NCI-H2081 (cell line): ENCODE measurements at regions not wholly inside any gene's neighbourhood (a gene's known extent, or its start where the extent isn't known, plus 50 kb on each side); places are given as distances from the start of the nearest gene placed in this dataset.
"Not testable (repeated sequence)": the region's sequence is repeated elsewhere in the genome, so short reads cannot be mapped to it uniquely, and the experiment has no call there.

Source experiments
- DNase-seq, 2 experiments: peaks; one replicate each; lab custom pipeline; 2025; lab: John Stamatoyannopoulos, UW

- no peak for DNase-seq
Measured at GRCh38 chr17:71436479-71436878, 684.3 kb upstream of the SOX9 start.

GRCh38 chr17:71437166-71437565 lies 683.7 kb upstream of the SOX9 start:
- DNase-seq: no peak

- DNase-seq: peak in 1 of 2 experiments; percentile 61
Measured at GRCh38 chr17:71438631-71439146, 682.1 kb upstream of the SOX9 start.

GRCh38 chr17:71440513-71440912 lies 680.3 kb upstream of the SOX9 start:
- no peak for DNase-seq

- DNase-seq: no peak
Measured at GRCh38 chr17:71441098-71441497, 679.7 kb upstream of the SOX9 start.

GRCh38 chr17:71444078-71444477 lies 676.7 kb upstream of the SOX9 start:
- DNase-seq: no peak

GRCh38 chr17:71446645-71447437 lies 674.0 kb upstream of the SOX9 start:
- no peak for DNase-seq

- no peak for DNase-seq
Measured at GRCh38 chr17:71447644-71448043, 673.2 kb upstream of the SOX9 start.

DNA sequence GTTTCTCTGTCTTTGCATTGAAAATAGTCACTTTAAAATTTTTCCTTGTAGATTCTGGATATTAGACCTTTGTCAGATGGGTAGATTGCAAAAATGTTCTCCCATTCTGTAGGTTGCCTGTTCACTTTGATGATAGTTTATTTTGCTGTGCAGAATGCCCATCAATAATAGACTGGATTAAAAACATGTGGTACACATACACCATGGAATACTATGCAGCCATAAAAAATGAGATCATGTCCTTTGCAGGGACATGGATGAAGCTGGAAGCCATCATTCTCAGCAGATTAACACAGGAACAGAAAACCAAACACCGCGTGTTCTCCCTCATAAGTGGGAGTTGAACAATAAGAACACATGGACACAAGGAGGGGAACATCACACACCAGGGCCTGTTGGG lies 670.2 kb upstream of the SOX9 start:
- not testable (repeated sequence) for DNase-seq

GRCh38 chr17:71453876-71454422 lies 666.9 kb upstream of the SOX9 start:
- DNase-seq: no peak

DNA sequence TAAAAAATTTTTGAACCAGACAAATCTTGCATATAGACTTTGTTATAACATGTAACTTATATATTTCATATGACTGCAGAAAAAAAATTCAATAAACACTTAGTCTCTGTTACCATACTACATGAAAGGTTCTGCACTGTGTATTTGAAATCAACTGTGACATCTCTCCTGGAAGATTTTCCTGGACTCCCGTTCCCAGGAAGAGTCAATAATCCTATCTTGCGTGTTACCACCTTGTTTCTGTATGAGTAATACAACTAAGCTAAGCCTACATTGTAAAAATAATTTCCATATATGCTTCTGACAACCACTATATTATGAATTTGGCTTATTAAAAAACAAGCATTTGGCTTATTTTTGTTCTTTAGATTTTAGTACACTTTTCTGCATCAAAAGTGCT lies 665.6 kb upstream of the SOX9 start:
- DNase-seq: no peak

DNA sequence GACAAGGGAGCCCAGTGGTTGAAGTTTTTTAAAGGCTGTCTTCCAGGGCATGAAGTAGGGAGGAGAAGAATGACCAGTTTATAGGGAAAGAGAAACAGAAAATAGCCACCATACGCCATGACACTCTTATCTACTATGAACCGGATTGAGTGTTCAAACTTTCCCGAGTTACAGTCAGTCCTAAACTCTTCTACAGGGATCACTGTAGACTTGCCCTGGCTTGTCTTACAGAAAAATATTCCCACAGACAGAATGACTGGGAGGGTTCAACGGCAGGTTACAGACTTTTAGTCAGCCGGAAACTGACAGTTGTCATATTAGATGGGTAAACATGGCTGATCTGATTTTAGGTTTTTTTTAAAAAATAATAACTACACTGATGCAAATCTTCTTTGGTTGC lies 662.5 kb upstream of the SOX9 start:
- no peak for DNase-seq

GRCh38 chr17:71460943-71461342 lies 659.9 kb upstream of the SOX9 start:
- peak in 1 of 2 experiments; percentile 22 for DNase-seq

GRCh38 chr17:71461498-71462169 lies 659.2 kb upstream of the SOX9 start:
- peak; percentile 34 to 87 for DNase-seq

DNA sequence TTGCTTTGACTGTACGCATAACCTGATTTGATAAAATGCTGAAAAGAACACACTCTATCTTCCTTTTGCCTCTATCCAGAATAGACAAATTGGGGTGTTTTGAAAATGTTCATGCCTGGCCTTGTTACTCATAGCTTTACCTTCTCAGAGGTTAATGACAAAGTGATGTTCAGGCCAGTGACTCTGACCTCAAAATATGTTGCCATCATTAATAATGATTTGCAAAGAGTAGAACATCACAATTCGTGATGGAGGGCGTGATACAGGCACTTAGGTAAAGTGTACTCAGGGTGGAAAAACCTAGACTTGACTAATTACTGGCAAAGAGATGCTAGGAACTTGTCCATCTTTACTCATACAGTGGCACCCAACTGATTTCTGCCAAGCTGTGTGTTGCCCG lies 656.6 kb upstream of the SOX9 start:
- no peak for DNase-seq

- DNase-seq: no peak
Measured at GRCh38 chr17:71464751-71465150, 656.1 kb upstream of the SOX9 start.

- DNase-seq: no peak
Measured at GRCh38 chr17:71467719-71468118, 653.1 kb upstream of the SOX9 start.

DNA sequence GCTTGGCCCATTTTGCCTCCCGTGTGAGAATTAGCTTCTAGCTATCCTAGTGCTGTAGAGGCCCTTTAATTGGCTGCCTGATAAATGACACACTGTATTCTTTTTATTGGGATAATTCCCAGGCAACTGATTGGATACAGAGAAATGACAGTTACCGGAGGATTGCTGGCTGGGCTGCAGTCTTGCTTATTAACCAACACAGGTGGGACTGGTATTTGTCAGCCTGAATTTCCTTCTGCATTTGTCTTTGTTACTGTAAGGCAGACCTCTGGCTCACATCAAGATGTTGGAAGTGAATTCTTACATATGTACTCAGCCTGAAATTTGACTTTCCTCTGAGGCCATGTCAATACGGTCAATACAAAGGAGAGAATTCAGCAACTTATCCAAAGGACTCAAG lies 650.8 kb upstream of the SOX9 start:
- no peak for DNase-seq

DNA sequence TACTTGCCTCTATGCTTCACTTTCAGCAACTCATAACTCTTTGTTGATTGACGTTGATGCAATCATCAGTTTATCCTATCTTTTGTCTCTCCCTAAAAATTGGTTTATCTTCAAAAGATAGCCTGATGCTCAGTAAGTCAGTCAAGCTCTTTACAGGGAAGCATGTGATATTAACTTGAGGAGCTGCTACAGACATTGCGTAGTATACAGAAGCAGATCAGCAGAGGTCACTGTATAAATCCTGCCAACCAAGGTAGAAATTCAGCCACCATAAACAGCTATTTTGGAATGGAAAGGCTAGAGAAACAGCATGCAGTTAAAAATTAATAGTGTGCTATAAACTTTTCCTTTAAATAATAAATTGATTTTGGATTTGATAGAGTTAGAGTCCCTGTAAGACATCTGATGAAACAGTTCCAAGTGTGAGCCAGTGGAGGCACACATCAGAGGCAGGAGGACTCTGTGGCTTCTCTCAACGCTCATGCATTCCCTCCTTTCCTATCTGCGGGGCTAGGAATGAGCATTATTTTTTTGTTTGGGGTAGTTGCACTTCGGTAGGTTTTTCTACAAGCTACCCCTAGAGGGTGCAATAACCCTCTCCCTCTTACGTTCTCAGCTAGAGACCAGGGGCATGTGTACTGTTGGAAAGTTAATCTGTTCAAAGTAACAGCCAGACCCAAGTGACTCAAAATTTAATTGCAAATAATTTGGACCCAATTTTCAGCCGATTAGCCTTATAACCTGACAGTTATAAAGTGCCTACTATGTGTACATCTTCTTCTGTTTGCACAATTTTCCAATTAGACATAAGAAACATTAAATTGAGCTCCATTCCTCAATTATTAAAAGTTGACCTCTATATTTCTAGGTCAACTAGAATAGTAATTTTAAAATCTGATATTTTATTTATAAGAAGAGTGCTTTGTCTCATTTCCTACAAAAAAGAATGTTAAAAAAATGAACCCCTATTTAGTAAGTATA lies 647.7 kb upstream of the SOX9 start:
- DNase-seq: peak; percentile 68 to 83

GRCh38 chr17:71477356-71477755 lies 643.5 kb upstream of the SOX9 start:
- DNase-seq: no peak

DNA sequence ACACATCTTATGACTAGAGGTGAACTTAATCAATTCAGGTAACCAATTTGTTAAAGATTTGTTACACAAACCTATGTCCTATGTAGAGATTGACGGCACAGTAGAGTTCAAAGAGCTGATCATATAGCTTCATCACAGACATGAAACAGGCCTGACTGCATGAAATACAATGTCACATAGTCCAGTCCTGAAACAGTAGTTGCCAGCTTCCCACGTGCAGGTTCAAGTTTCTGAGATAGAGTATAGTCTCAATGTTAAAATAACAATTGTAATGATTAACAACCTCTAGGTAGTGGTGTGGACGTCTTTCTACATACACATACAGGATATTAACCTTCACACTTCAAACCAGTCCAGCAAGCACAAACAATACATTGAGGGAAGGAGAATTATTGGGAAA lies 640.7 kb upstream of the SOX9 start:
- DNase-seq: no peak

GRCh38 chr17:71482625-71483024 lies 638.2 kb upstream of the SOX9 start:
- no peak for DNase-seq
